Psoas muscle (tissue), 7 donors: ENCODE measurements at regions not wholly inside any gene's neighbourhood (a gene's known extent, or its start where the extent isn't known, plus 50 kb on each side); places are given as distances from the start of the nearest gene placed in this dataset.

ENCODE experiments used
- ATAC-seq, 4 donors: fragments of 200-7000 bp; cut with Tn5 transposase; one replicate each; pipeline ENCODE4 v1.9.1; 2020; ENCODE audit warnings: moderate library complexity in 3 of 4, mild to moderate bottlenecking in 2 of 4
- DNase-seq, 2 donors: peaks; one replicate each; pipeline ENCODE4 v3.0.0-alpha.2; 2020
- H3K27ac ChIP-seq: fragments of 200-600 bp; one replicate; pipeline ENCODE4 v1.8.0; 2022
- H3K27me3 ChIP-seq, 3 donors: fragments of 200-600 bp in 1 of 3; one replicate each; pipeline versions ENCODE4 v1.6.1 to v1.8.0; 2013 to 2022; ENCODE audit warnings: low read length in 2 of 3, mild to moderate bottlenecking in 2 of 3, moderate library complexity in 1 of 3; ENCODE audit not compliant: insufficient read depth in 3 of 3
- H3K36me3 ChIP-seq, 2 donors: fragments of 200-600 bp in 1 of 2; one replicate each; pipeline versions ENCODE4 v1.6.1 to v1.8.0; 2013 to 2022; ENCODE audit warnings: low read depth in 1 of 2, mild to moderate bottlenecking in 1 of 2, moderate library complexity in 1 of 2; ENCODE audit not compliant: insufficient read depth in 1 of 2
- H3K4me1 ChIP-seq: fragments of 200-600 bp; one replicate; pipeline ENCODE4 v1.8.0; 2022
- H3K4me3 ChIP-seq: fragments of 200-600 bp; one replicate; pipeline ENCODE4 v1.8.0; 2022; ENCODE audit warnings: mild to moderate bottlenecking
- H3K9me3 ChIP-seq: fragments of 200-600 bp; one replicate; pipeline ENCODE4 v1.8.0; 2022
- CTCF ChIP-seq: fragments of 200-600 bp; IDR thresholded peaks from one replicate; pipeline ENCODE4 v1.8.0; 2022; ENCODE audit warnings: antibody characterized with exemption
- WGBS, 3 donors: extraction: QIAGEN DNeasy Blood & Tissue Kit; methylation state at CpG; one replicate each; pipeline versions ENCODE4 v1.1.6 to v1.1.7; 2013; 5-methylcytosine and 5-hydroxymethylcytosine counted together
- intact Hi-C, 2 donors: fragments of 100-400 bp; cut with DNase I; formaldehyde crosslinking; loops; one replicate each; pipeline versions ENCODE4 v1.11.0 to v1.14.2; 2022
- donor health status: healthy with polysubstance abuse.
- donor health status: DM: no; HTN: no; CAD: no; lungs with moderate emphysema.
- donor health status: Bipolar disorder and iron deficiency.
- donor health status: healthy.
- donor health status: DM: yes; HTN: yes; CAD: no.
- donor health status: DM: no; HTN: no; CAD: no.
- donor health status: DM: yes; HTN: yes; CAD: no.

- ATAC-seq (no peak), DNase-seq (no peak)
- Histone ChIP-seq H3K9me3 (no peaks in the 10 kb centered on the region), H3K4me1 (peaks cover 30% of the 10 kb centered on the region), H3K27me3 (no peaks in the 10 kb centered on the region), H3K27ac (no peak overlapping the region), H3K4me3 (no peak overlapping the region), H3K36me3 (no peaks in the 10 kb centered on the region)
- no peak for TF ChIP-seq CTCF
- WGBS, 3 donors = 13 to 30% (median 24%) methylated on average over 1 of the region's 1 CpG
- intact Hi-C loops = no loop called here
Measured at GRCh38 chr5:148933903-148934432, 107.6 kb downstream of the ADRB2 start.

- Histone ChIP-seq H3K9me3 (no peaks in the 10 kb centered on the region), H3K4me3 (no peak overlapping the region), H3K27ac (no peak overlapping the region), H3K27me3 (no peaks in the 10 kb centered on the region), H3K36me3 (no peaks in the 10 kb centered on the region), H3K4me1 (peaks cover 30% of the 10 kb centered on the region)
- intact Hi-C loops = no loop called here
- DNase-seq = no peak
- WGBS, 3 donors = 90 to 96% (median 92%) methylated on average over 2 of the region's 2 CpGs
- no peak for TF ChIP-seq CTCF
- no peak for ATAC-seq
Measured at GRCh38 chr5:148934895-148935400, 108.5 kb downstream of the ADRB2 start.

- Histone ChIP-seq H3K27ac (peak overlapping the region; percentile 59), H3K27me3 (no peaks in the 10 kb centered on the region), H3K9me3 (no peaks in the 10 kb centered on the region), H3K36me3 (no peaks in the 10 kb centered on the region), H3K4me3 (no peak overlapping the region), H3K4me1 (peaks cover 30% of the 10 kb centered on the region)
- 21 to 31% (median 26%) methylated on average over 1 of the region's 1 CpG for WGBS, 3 donors
- DNase-seq (no peak), ATAC-seq (peak; percentile 87 to 93 (median 92))
- intact Hi-C loops = no loop called here
- TF ChIP-seq CTCF = no peak
Measured at GRCh38 chr5:148937239-148937638, 110.8 kb downstream of the ADRB2 start.

GRCh38 chr5:148937830-148938521 is 111.6 kb downstream of the ADRB2 start:
- intact Hi-C loops = no loop called here
- H3K36me3 ChIP-seq = no peaks in the 10 kb centered on the region
- H3K27ac ChIP-seq = peak overlapping the region; percentile 9
- ATAC-seq (peak in 2 of 4 donors; percentile 21 to 37), DNase-seq (no peak)
- no peak for TF ChIP-seq CTCF
- H3K9me3 ChIP-seq = no peaks in the 10 kb centered on the region
- H3K4me1 ChIP-seq = peaks cover 30% of the 10 kb centered on the region
- H3K27me3 ChIP-seq = no peaks in the 10 kb centered on the region
- 82 to 90% (median 86%) methylated on average over 4 of the region's 4 CpGs for WGBS, 3 donors
- H3K4me3 ChIP-seq = no peak overlapping the region
